Endometrial microvascular endothelial cells (primary cell): ENCODE measurements at regions not wholly inside any gene's neighbourhood (a gene's known extent, or its start where the extent isn't known, plus 50 kb on each side); places are given as distances from the start of the nearest gene placed in this dataset.

ENCODE experiments used
- in situ Hi-C: cut with HindIII; loops from 2 replicates; pipeline ENCODE4 v1.10.0; 2017; ENCODE audit warnings: low sequenced_read_pairs, low pct_unique_long_range_greater_than_20kb; ENCODE audit errors: inconsistent ontology term

DNA sequence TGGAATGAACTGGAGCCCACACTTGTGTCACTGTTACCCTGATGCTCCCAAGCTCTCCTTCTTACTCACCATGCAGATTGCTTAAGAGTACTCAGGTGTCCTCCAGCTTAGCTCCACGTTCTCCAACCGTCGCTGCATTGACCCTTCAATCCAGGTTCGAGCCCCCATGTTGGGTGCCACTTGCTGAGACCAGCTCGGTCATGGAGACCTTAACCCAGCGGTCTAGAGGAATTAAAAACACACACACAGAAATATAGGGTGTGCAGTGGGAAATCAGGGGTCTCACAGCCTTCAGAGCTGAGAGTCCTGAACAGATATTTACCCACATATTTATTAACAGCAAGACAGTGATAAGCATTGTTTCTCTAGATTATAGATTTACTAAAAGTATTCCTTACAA is 229.1 kb upstream of the APCDD1 start:
- in situ Hi-C loops, result no loop called here

DNA sequence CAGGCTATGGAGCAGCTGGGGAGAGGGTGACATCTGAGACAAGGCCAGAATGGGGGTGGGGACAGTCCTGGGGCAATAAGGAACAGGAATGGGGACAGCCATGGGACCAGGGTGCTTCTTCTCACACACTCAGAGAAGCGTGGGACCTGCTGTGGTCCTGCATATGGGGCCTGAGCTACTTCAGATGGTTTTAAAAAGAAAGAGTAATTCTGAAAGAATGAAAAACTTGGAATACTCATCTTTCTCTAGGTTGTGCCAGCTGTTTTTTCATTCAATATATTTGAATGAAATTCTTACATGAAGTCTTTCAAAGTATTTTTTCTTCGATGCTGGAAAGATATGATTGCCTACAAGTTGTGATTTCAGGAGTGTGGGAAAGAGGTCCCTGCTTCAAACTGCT is 227.5 kb upstream of the APCDD1 start:
- in situ Hi-C loops, result no loop called here

DNA sequence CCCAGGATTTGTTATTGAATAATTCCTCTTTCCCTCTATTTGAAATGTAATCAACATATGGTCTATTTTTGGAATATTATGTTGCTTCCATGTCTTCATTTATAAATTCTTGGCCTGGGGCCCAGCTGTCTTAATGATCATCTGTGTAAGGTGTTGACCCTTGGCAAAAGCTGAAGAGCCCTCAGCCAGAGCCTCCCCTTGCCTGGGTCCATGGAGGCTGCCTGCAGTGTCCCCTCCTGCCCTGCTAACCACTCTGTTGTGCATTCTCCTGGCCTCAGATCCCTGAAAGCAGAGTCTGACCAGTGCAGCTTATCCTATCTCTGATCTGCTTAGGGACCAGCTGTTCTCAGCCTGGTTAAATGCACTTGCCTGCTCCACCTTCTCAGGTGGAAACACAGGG is 226.1 kb upstream of the APCDD1 start:
- in situ Hi-C loops, result no loop called here

DNA sequence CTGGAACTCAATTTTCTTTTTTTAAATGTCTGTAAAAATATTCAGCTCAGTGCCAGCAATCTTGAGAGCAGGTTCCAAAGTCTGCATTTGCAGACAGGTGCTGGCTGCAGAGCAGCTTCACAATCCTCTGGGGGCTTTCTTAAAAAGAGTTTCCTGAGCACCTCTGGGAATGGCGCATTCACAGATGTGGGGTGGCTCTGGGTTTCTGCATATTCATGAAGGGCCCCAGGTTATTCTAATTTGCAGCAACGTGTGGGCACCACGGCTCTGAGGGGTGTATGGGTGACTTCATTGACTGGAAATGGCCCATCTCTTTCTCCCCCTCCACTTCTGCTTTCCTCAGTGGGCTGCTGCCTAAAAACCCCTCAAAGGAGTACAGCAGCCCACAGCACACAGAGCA is 225.0 kb upstream of the APCDD1 start:
- in situ Hi-C loops, result no loop called here

DNA sequence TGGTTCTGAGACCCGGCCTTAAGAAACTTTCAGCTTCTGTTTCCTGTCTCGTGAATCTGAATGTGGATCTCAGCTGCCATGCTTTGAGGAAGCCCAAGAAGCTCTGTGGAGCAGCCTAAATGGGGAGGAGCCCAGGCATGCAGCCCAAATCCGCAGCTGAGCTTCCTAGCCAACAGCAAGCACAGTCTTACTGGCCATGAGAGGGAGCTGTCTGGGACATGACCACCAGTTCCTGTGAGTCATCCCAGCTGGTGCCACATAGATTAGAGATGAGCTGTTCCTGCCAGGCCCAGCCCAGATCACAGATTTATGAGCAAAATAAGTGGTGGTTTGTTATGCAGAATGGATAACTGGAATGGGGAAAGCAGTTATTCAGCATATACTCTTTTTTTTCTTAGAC is 224.4 kb upstream of the APCDD1 start:
- in situ Hi-C loops, result no loop called here

- in situ Hi-C loops, result no loop called here
Measured at GRCh38 chr18:10231220-10231619, 223.2 kb upstream of the APCDD1 start.

DNA sequence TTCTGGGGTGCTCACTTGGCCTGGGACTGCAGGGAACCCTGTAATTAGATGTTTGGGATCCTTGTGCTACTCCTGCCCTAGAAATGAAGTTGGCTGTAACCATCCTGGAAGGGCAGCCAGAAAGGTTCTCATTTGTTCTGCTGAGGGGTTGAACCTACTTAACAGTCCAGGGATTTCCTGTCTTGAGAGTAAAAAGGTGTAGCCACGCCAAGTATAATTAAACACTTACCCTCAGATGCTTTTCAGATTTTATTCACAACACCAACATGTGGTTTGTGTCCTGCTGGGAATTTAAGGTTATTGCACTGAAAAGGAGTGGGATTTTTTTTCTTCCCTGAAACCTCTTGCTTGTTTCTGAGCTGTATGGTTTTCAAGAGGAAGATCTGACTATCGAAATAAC is 222.4 kb upstream of the APCDD1 start:
- in situ Hi-C loops, result no loop called here

DNA sequence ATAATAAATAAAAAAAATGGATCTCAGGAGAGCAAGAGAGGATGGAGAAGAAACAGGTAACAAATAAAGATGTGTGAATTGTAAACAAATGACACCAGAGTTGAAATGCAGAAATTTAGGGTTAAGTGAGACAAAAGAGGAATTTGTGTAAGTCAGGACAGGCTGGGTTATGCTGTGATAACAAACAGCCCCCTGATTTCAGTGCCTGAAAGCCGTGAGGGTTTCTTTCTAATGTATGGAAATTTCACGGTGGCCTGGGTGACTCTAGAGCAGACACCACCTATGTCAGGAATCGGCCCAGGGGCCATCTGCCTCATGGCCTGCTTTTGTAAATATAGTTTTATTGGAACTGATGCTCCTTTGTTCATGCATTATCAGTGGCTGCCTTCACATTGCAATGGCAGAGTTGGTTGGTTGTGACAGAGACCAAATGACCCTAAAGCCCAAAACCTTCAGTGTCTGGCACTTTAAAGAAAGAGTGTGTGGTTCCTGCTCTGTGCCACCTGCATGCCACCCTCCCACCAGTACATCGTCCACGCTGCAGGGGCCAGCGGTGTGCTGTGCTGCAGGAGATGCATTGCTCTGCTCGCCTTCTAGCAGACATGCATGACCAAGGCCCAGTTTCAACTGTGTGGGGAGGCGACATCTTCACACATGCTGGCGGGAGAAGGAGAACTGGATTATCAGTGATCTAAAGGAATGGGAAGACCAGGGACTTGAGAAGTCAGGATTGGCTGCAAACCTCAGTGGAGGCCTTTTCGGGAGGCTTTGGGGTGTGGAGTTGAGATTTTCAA is 221.2 kb upstream of the APCDD1 start:
- in situ Hi-C loops, result no loop called here

- in situ Hi-C loops, result no loop called here
Measured at GRCh38 chr18:10234281-10234680, 220.2 kb upstream of the APCDD1 start.

GRCh38 chr18:10234912-10235660 is 219.3 kb upstream of the APCDD1 start:
- in situ Hi-C loops, result no loop called here

- in situ Hi-C loops, result no loop called here
Measured at GRCh38 chr18:10235661-10235952, 218.8 kb upstream of the APCDD1 start.

GRCh38 chr18:10239103-10239502 is 215.3 kb upstream of the APCDD1 start:
- in situ Hi-C loops, result no loop called here

- in situ Hi-C loops, result no loop called here
Measured at GRCh38 chr18:10239991-10240634, 214.3 kb upstream of the APCDD1 start.

DNA sequence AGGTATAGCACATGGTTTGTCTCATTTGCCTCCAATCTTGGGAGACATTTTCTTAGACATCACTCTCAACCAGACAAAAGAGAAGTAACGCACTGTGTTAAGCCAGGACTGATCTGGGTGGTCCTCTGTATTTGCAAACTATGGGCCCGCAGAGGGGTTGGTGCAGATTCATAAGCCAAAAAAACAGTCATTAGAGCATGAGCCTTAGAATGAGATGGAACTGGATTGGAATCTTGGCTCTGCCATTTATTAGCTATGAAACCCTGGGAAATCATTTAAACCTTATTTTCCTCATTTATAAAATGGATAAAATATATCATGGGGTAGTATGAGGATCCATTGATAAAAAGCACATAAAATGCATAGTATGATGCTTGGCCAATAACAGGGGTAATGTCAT is 213.5 kb upstream of the APCDD1 start:
- in situ Hi-C loops, result no loop called here

DNA sequence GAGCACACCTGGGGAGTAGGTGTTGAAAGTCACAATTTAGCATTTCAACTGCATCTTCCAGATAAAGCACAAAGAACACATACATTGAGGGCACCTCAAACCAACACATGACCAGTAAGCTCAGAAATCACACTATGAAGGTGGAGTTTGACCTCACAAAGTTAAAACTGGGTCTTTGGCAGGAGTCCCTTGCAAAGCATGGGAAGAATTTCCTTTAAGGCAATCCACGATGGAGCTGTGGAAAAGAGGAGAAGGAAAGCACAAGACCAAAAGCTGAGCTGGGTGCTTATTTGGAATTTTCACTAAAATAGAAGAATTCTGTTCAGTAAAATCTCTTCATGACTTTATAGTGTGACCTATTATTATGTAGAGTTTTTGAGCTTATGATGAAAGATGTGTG is 212.9 kb upstream of the APCDD1 start:
- in situ Hi-C loops, result no loop called here

GRCh38 chr18:10242936-10243680 is 211.3 kb upstream of the APCDD1 start:
- in situ Hi-C loops, result no loop called here

DNA sequence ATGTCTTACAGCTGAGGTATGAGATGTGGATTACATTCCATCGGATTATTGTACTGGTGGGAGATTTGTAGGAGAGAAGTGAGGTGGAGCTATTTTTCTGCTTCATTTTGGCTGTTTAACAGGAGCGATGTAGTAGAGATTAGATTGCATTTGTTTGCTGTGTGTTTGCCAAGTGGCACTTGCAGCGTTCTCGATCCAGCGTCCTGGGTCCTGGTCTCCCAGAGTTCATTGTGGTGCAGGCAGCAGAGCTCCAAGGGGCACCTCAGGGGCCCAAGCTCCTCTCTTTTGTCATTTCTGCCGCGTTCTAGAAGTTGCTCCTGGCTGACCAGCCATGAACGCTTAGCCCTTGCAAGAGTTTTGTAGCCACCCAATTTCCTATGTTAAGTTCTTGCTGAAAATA is 210.1 kb upstream of the APCDD1 start:
- in situ Hi-C loops, result no loop called here

DNA sequence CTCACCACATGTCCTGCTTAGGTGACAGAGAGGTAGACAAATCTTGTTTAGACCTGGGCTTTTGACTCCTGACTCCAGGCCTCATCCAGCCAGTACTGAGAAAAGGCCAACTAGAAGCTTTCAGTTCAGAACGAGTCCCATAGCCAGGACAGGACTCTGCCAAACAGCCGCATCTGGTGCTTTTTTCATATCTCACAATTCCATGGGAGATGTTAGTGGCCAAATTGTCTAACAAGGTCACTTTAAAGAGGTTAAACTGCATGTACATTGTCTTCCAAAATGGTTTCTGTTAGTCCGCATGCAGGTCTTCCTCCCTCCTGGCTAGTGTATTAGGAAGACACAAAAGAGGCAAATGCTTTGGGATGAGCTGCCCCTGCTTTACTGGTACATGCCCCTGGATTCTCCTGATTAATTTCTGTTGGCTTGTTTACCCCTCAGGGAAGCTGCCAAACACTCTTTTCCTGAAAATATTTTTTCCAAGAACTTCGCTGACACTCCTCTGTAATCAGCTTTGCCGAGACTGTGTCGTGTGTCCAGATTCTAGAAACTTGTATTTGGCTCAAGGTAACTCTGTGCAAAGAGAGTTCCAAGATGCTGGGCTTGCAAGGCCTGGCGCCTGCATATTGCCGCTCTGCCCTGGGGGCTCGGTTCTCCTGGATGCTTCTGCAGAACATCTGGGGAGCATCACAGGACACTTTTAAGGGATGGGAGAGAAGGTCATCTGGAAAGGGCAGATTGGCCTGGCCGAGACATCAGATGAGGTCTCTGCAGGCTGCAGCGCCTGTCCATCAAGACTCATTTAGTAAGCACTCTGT is 209.2 kb upstream of the APCDD1 start:
- in situ Hi-C loops, result no loop called here

- in situ Hi-C loops, result no loop called here
Measured at GRCh38 chr18:10245846-10246175, 208.6 kb upstream of the APCDD1 start.
